Endothelial cell of umbilical vein (primary cell): ENCODE measurements at regions not wholly inside any gene's neighbourhood (a gene's known extent, or its start where the extent isn't known, plus 50 kb on each side); places are given as distances from the start of the nearest gene placed in this dataset.

ENCODE experiments used
- BruUV-seq: library from RNA; stranded (reverse); fragments of 400-500 nt; replicated peaks from 2 replicates; lab custom pipeline; 2021; lab: Mats Ljungman, UMichigan
- CTCF ChIA-PET: fragments of 300-600, 350-600 bp; sonication (Branson Sonifier 250); formaldehyde crosslinking; loops from one replicate; lab custom pipeline; 2021; ENCODE audit warnings: antibody characterized with exemption, inconsistent platforms; lab: Charles Lee
- POLR2A ChIA-PET: fragments of 300-600, 350-600 bp; sonication (Branson Sonifier 250); formaldehyde crosslinking; loops from one replicate; lab custom pipeline; 2021; ENCODE audit warnings: antibody characterized with exemption, inconsistent platforms; lab: Charles Lee
- DNase-seq: peaks from one replicate; pipeline ENCODE4 v3.0.0-alpha.2; 2011; ENCODE audit warnings: low read depth, low spot score
- FAIRE-seq: peaks from 2 replicates; lab custom pipeline; 2011; peaks lifted over from hg19 to GRCh38; lab: Jason Lieb, UNC
- H2AFZ ChIP-seq: 2 replicates; pipeline ENCODE4 v1.6.0; 2012; ENCODE audit warnings: low read depth, low read length, control low read depth, inconsistent platforms
- H3K27ac ChIP-seq: 2 replicates; pipeline ENCODE4 v1.5.1; 2011; ENCODE audit warnings: low read depth, mild to moderate bottlenecking, control low read depth, low read length, moderate library complexity; ENCODE audit not compliant: insufficient read depth
- H3K27me3 ChIP-seq, 2 experiments: 2 replicates each; pipeline versions ENCODE4 v1.6.0 to v1.6.1; 2011; ENCODE audit warnings: low read length in 2 of 2, mixed read lengths in 1 of 2; ENCODE audit not compliant: control insufficient read depth in 2 of 2, insufficient read depth in 2 of 2
- H3K36me3 ChIP-seq, 2 experiments: 2 replicates in 1 of 2; 3 replicates in 1 of 2; pipeline ENCODE4 v1.5.1; 2011; ENCODE audit warnings: low read length in 2 of 2, mild to moderate bottlenecking in 1 of 2, moderate library complexity in 1 of 2; ENCODE audit not compliant: control insufficient read depth in 2 of 2, insufficient read depth in 2 of 2; ENCODE audit errors: extremely low read depth in 1 of 2
- H3K4me1 ChIP-seq: 3 replicates; pipeline ENCODE4 v1.5.1; 2011; ENCODE audit warnings: mild to moderate bottlenecking, low read length; ENCODE audit not compliant: control insufficient read depth, insufficient read depth; ENCODE audit errors: extremely low read depth
- H3K4me2 ChIP-seq: 2 replicates; pipeline ENCODE4 v1.6.1; 2011; ENCODE audit warnings: low read length, control low read depth, mixed read lengths; ENCODE audit not compliant: insufficient read depth
- H3K4me3 ChIP-seq, 3 experiments: fragments of 200-600 bp in 1 of 3; sonication (generic), shearing (Covaris generic) in 1 of 3; replicated peaks in 1 of 3; 2 replicates each; pipeline ENCODE4 v1.5.1; 2011 to 2016; ENCODE audit warnings: control low read depth in 3 of 3, low read length in 3 of 3, mild to moderate bottlenecking in 2 of 3, inconsistent platforms in 1 of 3, low read depth in 1 of 3, moderate library complexity in 1 of 3; ENCODE audit not compliant: insufficient read depth in 1 of 3
- H3K79me2 ChIP-seq: 2 replicates; pipeline ENCODE4 v1.6.0; 2012; ENCODE audit warnings: low read length, inconsistent platforms; ENCODE audit not compliant: control insufficient read depth, insufficient read depth
- H3K9ac ChIP-seq: replicated peaks from 2 replicates; pipeline ENCODE3; 2011; ENCODE audit warnings: low read length, control low read depth; ENCODE audit not compliant: insufficient read depth; ENCODE audit errors: extremely low read depth
- H3K9me1 ChIP-seq: replicated peaks from 3 replicates; pipeline ENCODE4 v1.6.0; 2011; ENCODE audit warnings: mild to moderate bottlenecking, low read length; ENCODE audit not compliant: control insufficient read depth, insufficient read depth; ENCODE audit errors: extremely low read depth
- H3K9me3 ChIP-seq: replicated peaks from 2 replicates; pipeline ENCODE4 v1.5.1; 2012; ENCODE audit warnings: low read length, inconsistent platforms; ENCODE audit not compliant: control insufficient read depth, insufficient read depth
- H4K20me1 ChIP-seq: replicated peaks from 2 replicates; pipeline ENCODE3; 2011; ENCODE audit warnings: mild to moderate bottlenecking, low read length; ENCODE audit not compliant: control insufficient read depth, insufficient read depth; ENCODE audit errors: extremely low read depth
- EZH2 ChIP-seq: IDR thresholded peaks from 2 replicates; pipeline ENCODE4 v1.6.1; 2012; ENCODE audit warnings: borderline replicate concordance, low read depth, mild to moderate bottlenecking, moderate library complexity, low read length, inconsistent platforms; ENCODE audit not compliant: severe bottlenecking
- FOS ChIP-seq: IDR thresholded peaks from 2 replicates; pipeline ENCODE4 v1.6.1; 2011; ENCODE audit warnings: mild to moderate bottlenecking, low read length, moderate library complexity, borderline replicate concordance; ENCODE audit not compliant: insufficient read depth
- GATA2 ChIP-seq: IDR thresholded peaks from 2 replicates; pipeline ENCODE4 v1.7.0; 2011; ENCODE audit warnings: low read depth, mild to moderate bottlenecking, moderate library complexity, mixed read lengths, low read length; ENCODE audit not compliant: insufficient read length, insufficient read depth
- MAX ChIP-seq: IDR thresholded peaks from 2 replicates; pipeline ENCODE4 v1.6.1; 2011; ENCODE audit not compliant: insufficient read depth, insufficient read length
- MYC ChIP-seq: IDR thresholded peaks from one replicate; pipeline ENCODE4 v1.6.1; 2011; ENCODE audit warnings: mild to moderate bottlenecking, low read depth, low read length
- POLR2A ChIP-seq: IDR thresholded peaks from 2 replicates; pipeline ENCODE4 v1.6.1; 2012; ENCODE audit warnings: low read depth, mild to moderate bottlenecking, control low read depth, low read length
- POLR2AphosphoS5 ChIP-seq: IDR thresholded peaks from 2 replicates; pipeline ENCODE4 v1.6.1; 2012; ENCODE audit warnings: low read depth, mild to moderate bottlenecking, control low read depth, low read length, moderate library complexity; ENCODE audit not compliant: insufficient read depth
- dilution Hi-C: fragments of 300-500 bp; cut with MboI; formaldehyde crosslinking; loops from one replicate; pipeline ENCODE4 v1.15.0; 2019; ENCODE audit warnings: low sequenced_read_pairs; ENCODE audit not compliant: extremely low pct_ligation_motif_present
- intact Hi-C: fragments of 100-400 bp; cut with micrococcal nuclease; formaldehyde crosslinking; loops from one replicate; pipeline ENCODE4 v1.10.0; 2022
- TF ChIP-seq, protein P1 (sequence below), 2 donors: IDR thresholded peaks; 1 replicate in 1 of 2; 2 replicates in 1 of 2; pipeline ENCODE4 v1.5.1; 2011; ENCODE audit warnings: low read length in 2 of 2, mild to moderate bottlenecking in 2 of 2, moderate library complexity in 2 of 2, control low read depth in 1 of 2, inconsistent platforms in 1 of 2, low read depth in 1 of 2; ENCODE audit not compliant: insufficient read depth in 1 of 2; ENCODE audit errors: extremely low read depth in 1 of 2

DNA sequence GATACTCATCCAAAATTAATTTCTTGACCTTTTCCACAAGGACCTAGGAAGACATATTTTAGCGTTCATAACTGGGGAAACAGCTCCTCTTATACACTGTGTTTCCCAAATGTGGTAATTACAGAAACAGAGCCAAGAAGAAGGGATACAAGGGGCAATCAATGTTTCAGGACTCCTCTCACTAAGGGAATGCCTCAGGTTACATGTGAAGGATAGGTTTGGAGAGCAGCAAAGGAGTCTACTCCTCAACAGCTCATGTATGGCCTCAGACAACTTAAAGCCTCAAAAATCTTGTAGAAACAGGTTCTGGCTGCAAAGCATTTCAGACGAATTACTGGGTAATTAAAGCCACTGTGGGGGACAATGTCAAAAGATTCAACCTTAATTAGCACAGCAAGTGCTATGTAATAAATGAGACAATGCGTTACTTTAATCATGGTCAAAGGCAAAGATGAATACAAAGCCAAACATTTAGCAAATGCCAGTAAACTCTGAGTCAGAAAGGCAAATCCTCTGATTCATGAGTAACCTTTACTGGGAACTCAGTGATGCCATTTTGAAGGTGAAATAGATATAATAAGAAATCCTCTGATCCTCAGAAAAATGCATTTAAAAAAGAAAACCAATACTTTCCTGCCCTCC is 1111.2 kb downstream of the TUSC7 start:
- DNase-seq: no peak
- Histone ChIP-seq H3K27ac (no peak overlapping the region), H3K9ac (no peak overlapping the region), H3K9me1 (no peaks in the 10 kb centered on the region), H3K4me3 (no peak overlapping the region), H4K20me1 (no peaks in the 10 kb centered on the region), H3K9me3 (no peaks in the 10 kb centered on the region), H3K27me3 (no peaks in the 10 kb centered on the region), H3K36me3 (no peaks in the 10 kb centered on the region), H3K4me2 (no peak overlapping the region), H3K4me1 (no peaks in the 10 kb centered on the region), H3K79me2 (no peaks in the 10 kb centered on the region), H2AFZ (no peak overlapping the region)
- TF ChIP-seq, protein P1, sequence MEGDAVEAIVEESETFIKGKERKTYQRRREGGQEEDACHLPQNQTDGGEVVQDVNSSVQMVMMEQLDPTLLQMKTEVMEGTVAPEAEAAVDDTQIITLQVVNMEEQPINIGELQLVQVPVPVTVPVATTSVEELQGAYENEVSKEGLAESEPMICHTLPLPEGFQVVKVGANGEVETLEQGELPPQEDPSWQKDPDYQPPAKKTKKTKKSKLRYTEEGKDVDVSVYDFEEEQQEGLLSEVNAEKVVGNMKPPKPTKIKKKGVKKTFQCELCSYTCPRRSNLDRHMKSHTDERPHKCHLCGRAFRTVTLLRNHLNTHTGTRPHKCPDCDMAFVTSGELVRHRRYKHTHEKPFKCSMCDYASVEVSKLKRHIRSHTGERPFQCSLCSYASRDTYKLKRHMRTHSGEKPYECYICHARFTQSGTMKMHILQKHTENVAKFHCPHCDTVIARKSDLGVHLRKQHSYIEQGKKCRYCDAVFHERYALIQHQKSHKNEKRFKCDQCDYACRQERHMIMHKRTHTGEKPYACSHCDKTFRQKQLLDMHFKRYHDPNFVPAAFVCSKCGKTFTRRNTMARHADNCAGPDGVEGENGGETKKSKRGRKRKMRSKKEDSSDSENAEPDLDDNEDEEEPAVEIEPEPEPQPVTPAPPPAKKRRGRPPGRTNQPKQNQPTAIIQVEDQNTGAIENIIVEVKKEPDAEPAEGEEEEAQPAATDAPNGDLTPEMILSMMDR (IDR thresholded peaks at IDR 0.05; ENCODE audit: extremely low read depth in 1 of 2, insufficient read depth in 1 of 2, low read depth in 1 of 2, low read length in 2 of 2): no peak
- TF ChIP-seq FOS: no peak
- TF ChIP-seq POLR2AphosphoS5: no peak
- TF ChIP-seq EZH2: no peak
- no peak for TF ChIP-seq GATA2
- no peak for TF ChIP-seq MYC
- TF ChIP-seq MAX: no peak
- TF ChIP-seq POLR2A: no peak
- intact Hi-C loops: no loop called here
- FAIRE-seq: no peak
- dilution Hi-C loops: no loop called here
- CTCF ChIA-PET: no interaction called here
- BruUV-seq: no TSS peak
- POLR2A ChIA-PET: no interaction called here
